GM13976 (cell line): ENCODE measurements at regions not wholly inside any gene's neighbourhood (a gene's known extent, or its start where the extent isn't known, plus 50 kb on each side); places are given as distances from the start of the nearest gene placed in this dataset.

Source experiments
- DNase-seq: peaks from one replicate; pipeline ENCODE4 v3.0.0; 2012; ENCODE audit warnings: low spot score
- CTCF ChIP-seq: IDR thresholded peaks from 2 replicates; pipeline ENCODE4 v1.5.1; 2012; ENCODE audit warnings: borderline replicate concordance, mild to moderate bottlenecking; ENCODE audit not compliant: insufficient read depth; ENCODE audit errors: extremely low read depth, missing control alignments, control extremely low read depth
- in situ Hi-C: fragments of 300-500 bp; cut with MboI; formaldehyde crosslinking; loops from one replicate; pipeline ENCODE4 v1.12.0; 2022; ENCODE audit warnings: low sequenced_read_pairs, mixed read lengths, inconsistent platforms; ENCODE audit not compliant: unreplicated experiment

GRCh38 chr18:8984131-8984721 is 118.3 kb upstream of the NDUFV2 start:
- in situ Hi-C loops = no loop called here
- no peak for DNase-seq
- TF ChIP-seq CTCF = no peak

GRCh38 chr18:8987241-8987640 is 115.3 kb upstream of the NDUFV2 start:
- no peak for DNase-seq
- in situ Hi-C loops = loop anchor here (5.0 kb wide), 2 partner anchors 295 to 335 kb away; no protein-coding TSS in a partner anchor
- no peak for TF ChIP-seq CTCF

GRCh38 chr18:8988260-8988871 is 114.1 kb upstream of the NDUFV2 start:
- DNase-seq = peak; percentile 75
- in situ Hi-C loops = loop anchor here (5.0 kb wide), 2 partner anchors 296 to 336 kb away; no protein-coding TSS in a partner anchor
- TF ChIP-seq CTCF = peak; percentile 86

GRCh38 chr18:8989017-8989416 is 113.5 kb upstream of the NDUFV2 start:
- in situ Hi-C loops = loop anchor here (5.0 kb wide), 2 partner anchors 297 to 337 kb away; no protein-coding TSS in a partner anchor
- DNase-seq = no peak
- TF ChIP-seq CTCF = no peak

- in situ Hi-C loops = loop anchor here (5.0 kb wide), 2 partner anchors 298 to 338 kb away; no protein-coding TSS in a partner anchor
- no peak for TF ChIP-seq CTCF
- DNase-seq = no peak
These were observed 112.6 kb upstream of the NDUFV2 start for GRCh38 chr18:8989855-8990254.

GRCh38 chr18:8990276-8991031 is 112.0 kb upstream of the NDUFV2 start:
- DNase-seq = no peak
- in situ Hi-C loops = no loop called here
- TF ChIP-seq CTCF = no peak
